22Rv1 (cell line): ENCODE measurements at regions not wholly inside any gene's neighbourhood (a gene's known extent, or its start where the extent isn't known, plus 50 kb on each side); places are given as distances from the start of the nearest gene placed in this dataset.

ENCODE experiments used
- H3K27ac ChIP-seq: fragments of 450-650 bp; 2 replicates; pipeline ENCODE4 v1.5.1; 2017
- ZFX ChIP-seq: fragments of 450-650 bp; IDR thresholded peaks from 2 replicates; pipeline ENCODE4 v1.6.1; 2017; ENCODE audit warnings: antibody characterized with exemption, borderline replicate concordance
- TF ChIP-seq, protein P1 (sequence below): fragments of 450-650 bp; IDR thresholded peaks from 2 replicates; pipeline ENCODE4 v1.5.1; 2017; ENCODE audit warnings: mild to moderate bottlenecking

DNA sequence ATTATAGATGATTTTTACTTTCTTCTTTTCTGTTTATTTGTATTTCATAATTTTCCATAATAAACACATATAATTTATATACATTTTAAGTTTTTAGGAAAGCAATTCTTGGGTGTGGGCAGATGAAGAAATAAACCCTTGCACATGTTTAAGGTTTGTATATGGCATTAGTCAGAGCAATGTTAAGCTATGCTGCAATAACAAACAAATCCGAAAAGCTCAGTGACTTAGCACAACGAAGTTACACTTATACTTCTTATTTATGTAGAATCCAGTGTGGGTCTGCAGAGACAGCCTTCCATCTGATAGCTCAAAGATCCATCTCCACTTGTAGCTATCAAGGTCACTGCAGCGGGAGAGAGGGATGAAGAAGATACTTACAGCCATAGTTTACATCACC is 68.5 kb upstream of the BARX2 start:
- TF ChIP-seq, protein P1, sequence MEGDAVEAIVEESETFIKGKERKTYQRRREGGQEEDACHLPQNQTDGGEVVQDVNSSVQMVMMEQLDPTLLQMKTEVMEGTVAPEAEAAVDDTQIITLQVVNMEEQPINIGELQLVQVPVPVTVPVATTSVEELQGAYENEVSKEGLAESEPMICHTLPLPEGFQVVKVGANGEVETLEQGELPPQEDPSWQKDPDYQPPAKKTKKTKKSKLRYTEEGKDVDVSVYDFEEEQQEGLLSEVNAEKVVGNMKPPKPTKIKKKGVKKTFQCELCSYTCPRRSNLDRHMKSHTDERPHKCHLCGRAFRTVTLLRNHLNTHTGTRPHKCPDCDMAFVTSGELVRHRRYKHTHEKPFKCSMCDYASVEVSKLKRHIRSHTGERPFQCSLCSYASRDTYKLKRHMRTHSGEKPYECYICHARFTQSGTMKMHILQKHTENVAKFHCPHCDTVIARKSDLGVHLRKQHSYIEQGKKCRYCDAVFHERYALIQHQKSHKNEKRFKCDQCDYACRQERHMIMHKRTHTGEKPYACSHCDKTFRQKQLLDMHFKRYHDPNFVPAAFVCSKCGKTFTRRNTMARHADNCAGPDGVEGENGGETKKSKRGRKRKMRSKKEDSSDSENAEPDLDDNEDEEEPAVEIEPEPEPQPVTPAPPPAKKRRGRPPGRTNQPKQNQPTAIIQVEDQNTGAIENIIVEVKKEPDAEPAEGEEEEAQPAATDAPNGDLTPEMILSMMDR = no peak
- no peak for TF ChIP-seq ZFX
- H3K27ac ChIP-seq = no peak overlapping the region

DNA sequence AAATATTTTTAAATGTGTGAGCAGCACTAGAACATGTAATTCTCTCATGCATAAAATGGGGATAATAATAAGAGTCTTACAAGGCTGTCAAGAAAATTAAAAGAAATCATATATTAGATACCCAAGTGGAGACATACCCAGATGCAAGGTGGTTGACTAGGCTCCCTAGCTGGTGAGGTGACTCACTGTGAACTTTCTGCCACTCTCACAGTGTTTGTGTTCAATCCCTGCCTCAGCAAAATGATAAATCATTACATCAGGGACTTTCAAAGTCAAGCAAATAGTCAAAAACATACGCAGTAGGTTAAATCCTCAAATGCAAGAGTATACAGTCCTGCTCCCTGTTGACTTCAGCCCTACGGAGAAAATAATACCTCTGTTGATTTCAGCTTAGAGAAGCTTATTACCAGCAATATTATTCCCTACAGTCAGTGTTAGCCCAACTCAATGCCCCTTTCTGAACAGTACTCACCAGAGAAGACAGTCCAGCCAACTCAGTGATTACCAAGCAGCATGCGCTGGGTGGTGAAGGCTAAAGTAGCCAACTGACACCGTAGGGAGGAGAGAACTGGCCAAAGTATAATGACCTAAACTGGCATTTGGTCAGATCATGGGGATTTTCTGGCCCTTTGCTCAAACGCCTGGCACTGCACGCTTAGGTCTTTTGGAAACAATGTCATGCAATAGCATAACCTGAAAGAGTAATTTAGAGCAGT is 73.1 kb upstream of the BARX2 start:
- TF ChIP-seq, protein P1 = no peak
- TF ChIP-seq ZFX = no peak
- H3K27ac ChIP-seq = no peak overlapping the region

DNA sequence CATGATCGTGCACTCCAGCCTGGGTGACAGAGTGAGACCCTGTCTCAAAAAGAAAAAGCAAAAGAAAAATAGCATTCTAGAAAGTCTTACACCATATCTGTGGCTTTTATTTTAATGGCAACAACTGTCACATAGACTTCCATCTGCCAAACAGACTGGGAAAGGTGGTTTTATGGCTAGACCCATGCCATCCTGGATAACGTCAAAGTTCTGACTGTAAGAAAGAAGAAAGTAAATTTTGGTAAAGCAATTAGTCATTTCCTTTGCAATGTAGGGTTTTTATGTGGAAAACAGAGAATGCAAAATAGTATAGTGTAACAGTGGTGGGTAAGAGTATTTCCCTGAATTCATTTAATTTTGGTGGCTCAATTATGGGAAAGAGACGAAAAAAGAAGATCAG is 75.5 kb upstream of the BARX2 start:
- H3K27ac ChIP-seq = no peak overlapping the region
- TF ChIP-seq, protein P1 = no peak
- no peak for TF ChIP-seq ZFX

DNA sequence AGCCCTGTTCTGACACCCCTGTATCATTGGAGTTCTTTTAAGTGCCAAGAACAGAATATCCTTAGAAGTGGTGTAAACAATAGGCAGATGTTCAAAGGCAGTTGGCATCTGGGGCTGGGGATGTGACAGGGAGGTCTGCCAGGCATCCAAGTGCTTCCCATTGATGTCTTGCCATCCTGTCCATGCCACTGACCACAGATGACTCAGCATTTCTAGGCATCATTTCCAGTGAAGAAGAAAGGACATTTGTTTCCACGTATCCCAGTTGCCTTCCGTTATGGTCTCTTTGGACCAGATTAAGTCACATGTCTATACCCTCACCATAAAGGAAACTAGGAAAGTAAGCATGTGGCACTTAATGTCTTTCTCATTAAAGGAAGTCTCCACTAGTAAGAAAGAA is 76.7 kb upstream of the BARX2 start:
- TF ChIP-seq, protein P1 = no peak
- TF ChIP-seq ZFX = no peak
- H3K27ac ChIP-seq = no peak overlapping the region

DNA sequence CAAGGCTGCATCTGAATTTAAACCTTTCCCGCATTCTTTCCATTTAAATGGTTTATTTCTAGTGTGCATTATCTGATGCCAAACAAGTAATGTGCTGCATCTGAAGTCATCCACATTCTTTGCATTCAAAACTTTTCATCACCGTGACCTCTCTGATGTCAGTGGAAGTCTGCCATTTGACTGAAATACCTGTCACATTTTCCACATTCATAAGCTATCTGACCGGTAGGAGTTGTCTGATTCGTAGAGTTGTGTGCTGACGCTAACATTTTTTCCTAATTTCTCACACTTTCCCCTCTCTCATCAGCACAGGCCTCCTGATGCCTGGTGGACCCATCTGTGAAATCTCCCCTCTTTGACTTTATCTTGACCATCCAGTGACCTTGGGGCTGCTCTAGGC is 79.9 kb upstream of the BARX2 start:
- TF ChIP-seq, protein P1 = no peak
- no peak for TF ChIP-seq ZFX

DNA sequence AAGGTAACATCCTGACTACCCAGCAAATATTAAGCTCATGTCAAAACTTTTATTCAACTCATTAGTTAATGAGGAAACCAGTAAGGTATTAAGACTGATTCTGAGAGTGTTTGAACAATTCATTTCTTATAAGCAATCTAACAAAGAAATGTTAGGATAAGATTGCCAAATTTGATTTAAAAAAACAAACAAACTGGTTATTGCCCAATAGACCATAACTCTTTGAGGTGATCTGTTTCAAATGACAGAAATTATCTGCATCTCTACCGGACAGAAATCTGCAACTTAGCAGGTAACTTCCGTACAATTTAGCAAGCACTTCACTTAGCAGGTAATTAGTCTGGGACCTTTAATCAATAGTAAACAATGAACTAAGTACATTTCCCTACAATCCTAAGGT is 82.9 kb upstream of the BARX2 start:
- no peak overlapping the region for H3K27ac ChIP-seq
- TF ChIP-seq, protein P1 = no peak
- no peak for TF ChIP-seq ZFX

More for the DNA sequence above, 79.9 kb upstream of the BARX2 start:
- no peak overlapping the region for H3K27ac ChIP-seq

DNA sequence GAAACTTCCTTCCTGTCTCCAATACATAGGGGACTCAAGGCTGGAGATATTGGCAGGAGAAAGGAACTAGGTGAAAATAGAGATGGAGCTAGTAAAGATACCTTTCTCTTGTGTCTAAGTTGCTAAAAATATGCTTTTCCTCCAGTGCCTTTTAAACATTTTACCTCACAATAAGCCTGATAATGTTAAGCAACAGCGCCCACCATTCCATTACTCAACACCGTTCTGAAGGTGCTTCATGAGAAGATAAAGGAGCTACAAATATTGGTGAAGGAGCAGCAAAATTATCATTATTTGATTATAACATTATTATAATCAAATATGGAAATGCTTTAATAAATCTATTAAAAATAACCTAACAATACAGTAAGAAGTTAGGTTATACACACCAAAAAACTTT is 83.6 kb upstream of the BARX2 start:
- H3K27ac ChIP-seq = no peak overlapping the region
- TF ChIP-seq, protein P1 = no peak
- no peak for TF ChIP-seq ZFX
